Ramos (cell line): ENCODE measurements at regions not wholly inside any gene's neighbourhood (a gene's known extent, or its start where the extent isn't known, plus 50 kb on each side); places are given as distances from the start of the nearest gene placed in this dataset.

Source experiments
- in situ Hi-C: fragments of 300-500 bp; cut with MboI; formaldehyde crosslinking; loops from one replicate; pipeline ENCODE4 v1.14.3; 2022; ENCODE audit warnings: low sequenced_read_pairs; ENCODE audit not compliant: unreplicated experiment

DNA sequence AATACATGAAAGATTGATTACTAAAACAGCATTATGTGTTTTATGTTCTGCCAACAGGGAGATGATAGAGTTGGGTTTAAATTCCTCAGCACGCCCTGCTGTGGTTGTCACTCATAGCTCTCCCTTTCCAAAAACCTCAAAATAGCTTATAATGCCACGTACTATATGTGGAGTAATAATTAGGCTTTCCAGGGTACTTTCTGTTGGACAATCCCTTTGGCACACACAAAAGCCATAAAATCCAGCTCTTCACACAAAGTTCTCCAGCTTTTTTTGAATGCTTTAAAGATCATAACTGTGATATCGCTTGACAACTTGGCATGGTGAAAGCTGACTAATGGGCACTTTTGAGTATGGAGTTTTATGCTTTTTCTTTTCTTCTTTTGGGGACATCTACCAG, 145.3 kb upstream of the DCN start:
- in situ Hi-C loops: no loop called here

DNA sequence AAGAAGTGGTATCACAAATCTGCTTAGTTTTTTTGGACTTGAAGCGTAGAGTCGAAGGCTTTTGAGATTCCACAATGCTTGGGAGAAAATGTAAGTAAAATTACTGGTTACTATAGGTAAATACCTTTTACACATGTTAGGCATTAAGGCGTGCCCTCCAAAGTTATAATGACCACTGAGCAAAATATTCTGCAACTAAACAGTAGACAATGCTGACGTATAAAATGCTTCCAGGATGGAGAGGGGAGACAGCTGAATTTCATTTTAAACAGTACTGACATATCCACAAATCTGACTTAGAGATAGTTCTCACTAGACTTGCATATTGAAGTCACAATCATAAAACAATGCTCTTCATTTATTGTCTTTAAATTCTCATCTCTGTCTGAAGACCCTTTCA, 144.5 kb upstream of the DCN start:
- in situ Hi-C loops: no loop called here

DNA sequence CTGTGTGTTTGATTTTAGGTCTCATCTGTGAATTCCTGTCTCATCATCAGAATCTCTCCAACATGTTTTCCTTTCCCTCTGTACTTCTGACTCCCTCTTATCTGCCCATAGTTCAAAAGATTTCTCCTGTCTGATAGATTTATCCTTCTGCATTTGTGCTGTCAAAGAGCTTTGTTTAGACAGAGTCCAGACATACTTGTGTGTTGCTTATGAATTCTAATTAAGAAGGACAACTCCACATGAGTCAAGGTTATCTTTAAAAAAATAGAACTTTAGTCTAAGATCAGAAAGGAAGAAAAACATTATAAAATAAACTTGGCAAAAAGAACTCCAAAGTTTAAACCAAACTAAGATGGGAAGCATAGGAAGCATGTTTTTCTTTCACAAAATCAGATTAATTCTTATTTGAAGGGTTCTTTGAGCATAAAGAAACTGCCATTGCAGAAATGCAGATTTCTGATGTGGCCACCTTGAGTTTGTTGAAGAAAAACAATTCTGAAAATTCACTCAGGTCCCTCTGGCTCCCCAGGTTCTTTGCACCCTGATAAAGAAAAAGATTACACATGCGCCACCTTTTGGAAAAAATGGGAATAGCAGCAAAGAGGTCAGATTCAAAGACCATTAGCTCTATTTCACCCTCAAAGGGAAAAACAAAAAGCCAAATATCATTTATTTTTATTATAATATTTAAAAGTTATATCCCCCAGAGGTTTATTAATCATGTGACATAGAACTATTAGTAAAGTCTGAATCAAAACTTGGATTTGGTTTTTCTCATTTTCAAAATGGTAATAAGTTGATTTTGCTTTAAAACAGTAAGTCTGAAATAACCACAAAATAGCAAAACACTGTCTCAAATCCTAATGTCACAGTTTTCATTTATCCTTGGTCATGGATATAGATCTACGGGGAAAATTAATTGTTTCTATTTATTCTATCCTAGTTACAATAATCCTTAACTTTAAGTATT, 143.7 kb upstream of the DCN start:
- in situ Hi-C loops: no loop called here

DNA sequence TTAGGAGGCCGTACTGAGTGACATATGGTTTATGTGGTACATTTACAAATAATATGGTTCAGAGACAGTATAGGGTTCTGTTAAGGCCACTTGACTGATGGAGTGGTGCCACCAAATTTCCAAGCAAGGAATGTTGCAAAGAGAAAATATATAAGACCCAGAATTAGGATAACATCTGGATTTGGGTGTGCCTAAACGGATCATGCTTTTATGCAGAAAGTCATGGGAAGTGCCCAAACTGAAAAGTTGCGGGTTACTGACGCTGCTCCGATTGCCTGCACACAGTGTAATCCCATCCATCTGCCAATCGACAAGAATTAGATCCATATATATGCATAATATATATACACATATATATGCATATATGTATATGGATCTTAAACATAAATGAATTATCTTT, 138.4 kb upstream of the DCN start:
- in situ Hi-C loops: loop anchor here (25.0 kb wide), 1 partner anchor 334 kb away; no protein-coding TSS in a partner anchor

DNA sequence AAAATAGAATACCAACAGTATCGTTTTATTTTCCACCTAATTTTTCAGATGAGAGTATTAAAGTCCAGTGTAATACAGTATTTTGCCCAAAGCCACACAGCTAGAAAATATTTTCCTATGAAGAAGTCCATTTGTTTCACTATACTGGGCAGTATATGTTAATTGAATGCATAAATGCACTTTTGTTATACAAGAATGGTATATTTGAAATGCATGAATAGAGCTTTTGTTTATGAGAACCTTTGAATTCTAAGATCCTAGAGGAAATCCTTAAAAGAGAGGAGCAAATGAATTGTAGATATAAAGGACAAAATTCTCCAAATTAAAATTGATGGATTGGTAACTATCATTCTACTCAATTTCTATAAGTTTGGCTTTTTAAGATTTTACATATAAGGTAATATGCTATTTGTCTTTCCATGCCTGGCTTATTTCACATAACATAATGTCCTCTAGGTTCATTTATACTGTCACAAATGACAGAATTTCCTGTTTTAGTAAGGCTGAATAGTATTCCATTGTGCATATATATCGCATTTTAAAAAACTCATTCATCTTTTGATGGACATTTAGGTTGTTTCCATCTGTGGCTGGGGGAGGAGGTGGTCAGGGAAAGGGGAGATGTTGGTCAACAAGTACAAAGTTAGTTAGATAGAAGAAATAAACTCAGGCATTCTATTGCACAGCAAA, 136.6 kb upstream of the DCN start:
- in situ Hi-C loops: loop anchor here (25.0 kb wide), 1 partner anchor 332 kb away; no protein-coding TSS in a partner anchor

DNA sequence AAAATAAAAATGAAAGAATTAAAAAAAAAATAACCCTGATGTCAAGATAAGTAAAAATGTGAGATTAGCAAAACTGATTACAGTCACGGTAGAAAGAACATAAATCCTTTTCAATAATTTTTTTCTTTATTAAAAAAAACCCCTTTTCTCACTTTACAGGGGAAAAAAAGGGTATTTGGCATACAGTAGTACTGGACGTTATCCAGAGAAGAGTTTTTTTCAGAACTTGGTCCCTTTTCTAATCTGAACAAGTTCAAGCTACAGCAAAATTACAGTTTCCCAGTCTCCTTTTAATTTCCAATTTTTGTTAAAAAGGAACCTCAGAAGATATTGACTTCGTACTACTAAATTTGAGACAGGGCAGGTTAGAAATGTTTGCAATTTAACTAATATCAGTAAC, 134.7 kb upstream of the DCN start:
- in situ Hi-C loops: loop anchor here (25.0 kb wide), 1 partner anchor 330 kb away; no protein-coding TSS in a partner anchor

DNA sequence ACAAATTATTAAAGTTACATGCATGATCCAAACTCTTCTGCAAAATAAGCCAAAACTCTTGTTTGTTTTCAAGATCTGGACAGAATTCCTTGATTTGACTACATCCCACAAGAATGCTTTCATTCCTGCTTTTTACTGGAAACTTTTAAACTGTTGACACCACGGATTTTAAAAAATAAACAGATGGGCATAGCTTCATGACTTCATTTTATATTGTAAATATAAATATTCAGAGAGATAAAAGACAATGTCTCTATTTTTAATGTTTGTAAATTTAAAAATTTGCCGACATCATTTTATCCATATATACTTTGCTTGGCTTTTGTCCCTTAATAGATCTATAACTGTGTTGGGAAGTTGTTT, 134.3 kb upstream of the DCN start:
- in situ Hi-C loops: loop anchor here (25.0 kb wide), 1 partner anchor 330 kb away; no protein-coding TSS in a partner anchor

DNA sequence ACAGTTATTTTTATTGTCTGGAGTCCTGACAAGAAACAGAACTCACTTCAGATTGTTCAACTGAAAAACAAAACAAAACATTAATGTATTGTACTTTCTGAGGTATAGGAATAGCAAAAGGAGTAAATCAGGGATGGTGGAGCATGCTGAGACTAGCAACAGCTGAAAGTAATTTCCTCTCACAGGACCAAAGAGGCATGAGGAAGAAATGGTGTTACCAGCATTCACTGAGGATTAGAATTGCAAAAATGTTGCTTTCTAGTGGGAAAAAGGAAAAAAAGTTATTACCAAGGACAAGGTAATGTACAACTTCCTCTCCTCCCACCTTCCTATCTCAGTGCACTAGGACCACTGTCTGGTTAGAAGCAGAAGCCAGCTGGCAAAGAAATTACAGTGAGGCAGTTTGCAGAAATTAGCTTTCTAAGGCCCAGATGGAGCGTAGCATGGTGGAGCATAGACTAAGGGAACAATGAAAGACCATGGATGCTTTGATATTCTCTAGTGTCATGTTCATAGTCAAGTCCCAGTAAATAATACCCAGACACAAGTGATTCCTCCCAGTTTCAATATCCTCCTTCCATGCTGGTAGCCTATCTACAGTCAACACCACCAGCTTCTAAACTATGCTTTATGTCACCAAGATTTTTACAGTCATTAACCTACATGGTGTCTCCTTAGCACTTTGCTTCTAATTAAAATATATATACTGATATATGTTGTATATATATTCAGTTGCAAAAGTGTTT, 133.7 kb upstream of the DCN start:
- in situ Hi-C loops: loop anchor here (25.0 kb wide), 1 partner anchor 329 kb away; no protein-coding TSS in a partner anchor

DNA sequence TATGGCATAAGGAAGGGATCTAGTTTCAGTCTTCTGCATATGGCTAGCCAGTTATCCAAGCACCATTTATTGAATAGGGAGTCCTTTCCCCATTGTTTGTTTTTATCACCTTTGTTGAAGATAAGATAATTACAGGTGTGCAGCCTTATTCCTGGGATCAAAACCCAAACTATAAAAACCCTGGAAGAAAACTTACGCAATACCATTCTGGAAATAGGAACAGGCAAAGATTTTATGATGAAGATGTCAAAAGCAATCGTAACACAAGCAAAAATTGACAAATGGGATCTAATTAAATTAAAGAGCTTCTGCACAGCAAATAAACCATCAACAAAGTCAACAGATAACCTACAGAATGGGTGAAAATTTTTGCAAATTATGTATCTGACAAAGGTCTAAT, 128.5 kb upstream of the DCN start:
- in situ Hi-C loops: loop anchor here (25.0 kb wide), 1 partner anchor 324 kb away; no protein-coding TSS in a partner anchor

DNA sequence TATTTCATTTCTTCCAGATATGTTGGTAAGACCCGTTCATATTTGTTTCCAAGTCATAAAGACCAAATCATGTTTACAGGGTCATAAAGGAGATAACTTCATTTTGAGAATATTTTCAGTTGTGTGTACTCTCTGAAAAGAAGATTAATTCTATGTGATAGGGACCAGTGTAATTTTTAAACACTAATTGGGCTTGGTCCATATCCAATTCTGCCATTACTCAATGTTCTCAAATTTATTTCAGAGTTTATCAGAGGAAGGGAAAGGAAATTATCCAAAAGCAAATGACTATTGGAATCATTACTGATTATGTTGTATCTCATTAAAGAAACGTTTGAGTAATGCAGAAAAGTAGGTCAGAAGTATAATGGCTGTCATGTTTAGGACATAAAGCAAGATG, 126.8 kb upstream of the DCN start:
- in situ Hi-C loops: loop anchor here (25.0 kb wide), 1 partner anchor 322 kb away; no protein-coding TSS in a partner anchor

DNA sequence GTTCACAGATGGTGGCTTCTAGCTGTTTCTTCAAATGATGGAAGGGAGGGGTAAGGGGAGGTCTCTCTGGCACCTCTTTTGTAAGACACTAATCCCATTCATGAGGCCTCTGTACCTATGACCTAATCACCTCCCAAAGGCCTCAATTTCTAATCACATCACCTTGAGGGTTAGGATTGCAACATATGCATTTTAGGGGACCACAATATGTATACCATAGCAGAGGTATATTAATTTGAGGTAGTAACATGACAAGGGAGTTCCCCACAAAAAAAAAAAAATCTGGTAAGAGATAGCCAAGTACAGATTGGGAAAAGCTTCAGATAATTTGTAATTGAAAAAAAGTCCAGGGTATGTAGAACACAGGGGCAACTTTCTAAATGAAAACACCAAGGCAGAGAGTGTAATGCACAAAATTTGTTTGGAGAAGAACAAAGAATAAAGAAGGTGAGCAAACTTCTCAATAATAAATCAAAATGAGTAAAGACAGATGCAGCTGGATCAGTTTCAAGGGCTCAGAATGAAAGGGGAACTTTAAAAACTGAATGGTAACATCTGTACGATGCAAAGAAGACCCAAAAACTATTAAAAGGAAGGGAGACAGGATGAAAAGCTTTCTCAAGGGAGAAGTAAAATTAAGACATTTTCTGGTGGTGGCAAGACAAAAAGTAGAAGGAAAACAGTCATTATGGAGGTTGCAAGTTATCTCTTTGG, 125.5 kb upstream of the DCN start:
- in situ Hi-C loops: loop anchor here (25.0 kb wide), 1 partner anchor 321 kb away; no protein-coding TSS in a partner anchor

DNA sequence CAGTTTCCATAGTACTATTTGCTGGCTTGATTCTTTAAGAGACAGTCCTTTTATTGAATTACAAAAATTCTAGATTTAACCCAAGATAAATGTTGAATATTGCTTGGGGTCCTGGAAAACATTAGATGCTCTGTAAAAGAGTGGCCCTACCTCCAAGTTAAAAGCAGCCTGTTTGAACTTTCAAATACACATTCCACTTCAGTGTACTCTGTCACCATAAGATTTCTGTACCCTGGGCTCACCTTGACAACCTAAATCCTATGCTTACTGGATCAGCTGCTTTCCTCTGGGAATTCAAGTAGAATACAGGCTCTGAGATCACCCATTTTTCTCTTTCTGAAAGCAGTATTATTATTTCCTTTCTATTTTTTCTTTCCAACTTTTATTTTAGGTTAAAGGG, 107.7 kb upstream of the DCN start:
- in situ Hi-C loops: no loop called here

DNA sequence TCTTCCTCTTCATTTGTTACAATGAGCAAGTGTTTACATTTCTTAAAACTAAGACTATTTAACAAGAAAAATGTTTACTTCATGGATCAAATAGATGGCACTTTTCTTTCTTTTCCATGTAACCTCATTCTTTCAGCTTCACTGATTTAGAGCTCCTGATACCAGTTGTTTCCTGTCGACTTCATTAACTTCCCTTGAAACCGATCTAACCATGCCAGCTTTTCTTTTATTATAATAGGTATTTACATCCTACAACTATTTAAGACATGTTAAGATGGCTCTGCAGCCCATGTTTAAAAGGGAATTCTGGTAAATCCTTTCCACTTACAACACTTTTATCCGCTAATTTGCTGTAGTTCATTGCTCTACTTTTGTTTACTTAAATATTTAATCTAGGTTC, 107.3 kb upstream of the DCN start:
- in situ Hi-C loops: no loop called here

DNA sequence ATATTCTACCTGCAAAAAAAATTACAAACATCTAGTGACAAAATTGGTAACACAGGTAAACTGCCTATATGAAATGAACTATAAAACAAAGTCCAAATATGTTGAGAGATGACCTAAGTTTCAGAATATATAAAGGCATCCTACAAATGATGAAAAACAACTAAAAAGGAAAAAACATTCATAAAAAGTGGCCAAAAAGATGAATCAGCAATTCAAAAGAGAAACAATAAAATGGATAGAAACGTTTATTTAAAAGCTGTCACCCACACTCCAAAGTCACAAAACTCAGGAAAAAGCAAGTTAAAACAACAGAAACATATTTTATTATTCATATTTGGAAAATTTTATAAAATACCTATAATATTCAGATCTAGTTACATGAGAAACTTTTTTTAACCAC, 106.5 kb upstream of the DCN start:
- in situ Hi-C loops: no loop called here

DNA sequence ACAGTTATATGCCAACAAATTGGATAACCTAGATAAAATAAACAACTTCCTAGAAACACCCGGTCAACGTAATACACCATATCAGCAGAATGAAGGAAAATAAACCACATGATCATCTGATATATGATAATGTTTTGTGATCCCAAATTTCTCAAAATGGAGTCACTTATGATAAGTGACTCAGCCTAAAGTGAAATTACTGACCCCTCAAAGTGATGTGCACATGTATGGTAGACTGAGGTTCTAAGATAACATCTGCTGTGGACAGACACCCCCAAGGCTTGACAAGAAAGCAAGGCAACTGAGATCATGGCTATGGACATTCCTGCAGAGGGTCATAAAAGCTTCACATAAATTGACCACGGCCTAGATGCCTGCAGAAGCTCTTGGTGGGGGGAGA, 105.1 kb upstream of the DCN start:
- in situ Hi-C loops: no loop called here

DNA sequence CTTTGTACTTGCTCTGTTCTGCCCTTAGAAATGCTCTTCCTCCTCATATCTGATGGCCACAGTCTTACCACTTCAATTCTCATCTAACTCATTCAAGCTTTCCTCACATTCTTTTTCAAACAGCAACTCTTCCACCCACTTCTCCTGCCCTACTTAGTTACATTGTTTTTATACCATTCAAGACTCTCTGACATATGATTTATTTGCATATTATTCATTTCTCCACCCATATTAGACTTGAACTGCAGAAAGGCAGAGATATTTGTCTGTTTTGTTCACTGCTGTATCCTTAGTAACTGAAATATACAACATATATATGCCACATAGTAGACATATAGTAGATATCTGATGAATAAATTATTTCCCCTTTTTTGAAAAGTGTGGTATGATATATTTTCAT, 95.5 kb upstream of the DCN start:
- in situ Hi-C loops: no loop called here

DNA sequence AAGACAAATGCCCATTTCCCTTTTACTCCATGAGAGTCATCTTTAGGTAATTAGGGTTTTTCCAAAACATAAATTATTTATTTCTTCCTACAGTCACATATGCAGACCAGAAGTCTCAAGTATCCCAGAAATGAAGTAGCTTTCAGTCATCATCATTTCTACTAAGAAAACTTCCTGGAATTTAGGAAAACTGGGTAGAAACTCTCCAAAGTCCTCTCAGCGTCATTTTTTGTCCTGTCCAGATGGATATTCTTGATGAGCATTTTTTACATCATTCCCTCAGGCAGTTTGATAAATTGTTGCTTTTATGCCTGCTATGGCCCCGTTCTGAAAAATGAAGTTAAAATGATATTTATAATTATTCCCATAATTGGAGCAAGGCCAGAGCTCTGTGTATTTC, 93.9 kb upstream of the DCN start:
- in situ Hi-C loops: no loop called here

DNA sequence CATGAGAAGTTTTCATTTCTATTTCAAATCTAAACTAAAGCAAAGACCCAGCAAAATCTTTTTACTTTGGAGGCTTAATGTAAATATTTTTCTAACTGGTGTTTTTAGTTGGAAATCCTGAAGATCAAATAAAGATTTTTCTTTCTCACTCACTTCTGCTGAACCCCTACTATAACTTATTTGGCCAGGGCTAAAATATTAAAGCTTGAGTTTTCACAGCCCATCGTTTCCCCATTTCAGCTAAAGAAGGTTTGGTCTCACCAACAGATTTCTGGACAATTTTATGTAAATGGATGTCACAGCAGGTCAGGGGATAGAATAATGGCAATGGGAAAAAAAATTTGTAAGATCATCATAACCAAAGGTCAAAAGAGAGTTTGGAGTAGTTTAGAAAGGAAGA, 92.7 kb upstream of the DCN start:
- in situ Hi-C loops: no loop called here

DNA sequence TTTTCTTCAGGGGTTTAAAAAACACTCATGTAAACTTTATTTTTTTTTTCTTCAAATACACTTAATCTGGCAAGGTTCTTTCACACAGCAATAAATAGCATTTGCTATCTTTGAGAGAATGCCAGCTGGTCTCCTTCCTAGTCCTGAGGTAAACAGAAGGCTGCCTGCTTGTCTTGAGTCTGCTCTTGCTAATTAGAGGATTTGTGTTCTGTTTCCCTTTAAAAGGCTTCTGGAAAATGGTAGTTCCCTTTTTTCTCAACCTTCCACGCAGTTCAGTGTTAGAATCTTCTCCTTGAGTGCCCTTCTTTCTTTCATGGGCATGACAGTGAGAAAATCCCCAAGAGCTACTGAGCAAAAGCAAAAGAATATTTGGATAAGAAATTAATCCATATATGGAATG, 92.3 kb upstream of the DCN start:
- in situ Hi-C loops: no loop called here

DNA sequence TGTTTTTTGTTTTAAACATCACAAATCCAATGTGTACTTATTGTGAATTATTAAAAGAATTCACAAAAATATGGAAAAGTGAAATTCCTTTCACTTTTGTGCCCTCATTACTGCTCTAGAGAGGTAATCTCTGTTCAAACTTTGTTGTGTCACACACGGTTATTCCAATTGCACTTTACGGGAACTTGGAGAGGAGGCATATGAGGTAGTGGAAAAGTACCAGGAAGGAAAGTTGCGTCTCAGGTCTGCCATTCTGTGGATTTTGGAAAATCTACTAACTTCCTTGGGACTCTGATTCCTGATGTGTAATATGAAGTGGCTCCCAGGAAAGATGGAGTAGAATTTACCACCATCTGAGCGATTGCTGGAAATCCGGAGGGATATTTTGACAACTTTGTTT, 90.9 kb upstream of the DCN start:
- in situ Hi-C loops: no loop called here
